Progenitor cell of endocrine pancreas (in vitro differentiated cells): ENCODE measurements at regions not wholly inside any gene's neighbourhood (a gene's known extent, or its start where the extent isn't known, plus 50 kb on each side); places are given as distances from the start of the nearest gene placed in this dataset.

ENCODE experiments used
- DNase-seq: peaks from one replicate; pipeline ENCODE4 v3.0.0; 2021; ENCODE audit warnings: low spot score; ENCODE audit not compliant: unreplicated experiment
- H3K27ac Mint-ChIP-seq: 2 replicates; pipeline ENCODE4 v1.8.0; 2021; ENCODE audit warnings: mild to moderate bottlenecking, moderate library complexity, mixed read lengths
- H3K27me3 Mint-ChIP-seq: 2 replicates; pipeline ENCODE4 v1.8.0; 2021; ENCODE audit warnings: mixed read lengths
- H3K36me3 Mint-ChIP-seq: 2 replicates; pipeline ENCODE4 v1.8.0; 2022; ENCODE audit warnings: mixed read lengths; ENCODE audit not compliant: insufficient read depth
- H3K4me1 Mint-ChIP-seq: 2 replicates; pipeline ENCODE4 v1.8.0; 2021; ENCODE audit warnings: low read depth, mixed read lengths
- H3K4me3 Mint-ChIP-seq: 2 replicates; pipeline ENCODE4 v1.8.0; 2021; ENCODE audit warnings: low read depth, mild to moderate bottlenecking, moderate library complexity, mixed read lengths
- H3K9me3 Mint-ChIP-seq: 2 replicates; pipeline ENCODE4 v1.8.0; 2021; ENCODE audit warnings: low read depth, mixed read lengths
- CTCF ChIP-seq: fragments of 200-600 bp; sonication (generic); IDR thresholded peaks from one replicate; pipeline ENCODE4 v1.5.0; 2021; ENCODE audit warnings: antibody characterized with exemption, mild to moderate bottlenecking; ENCODE audit not compliant: unreplicated experiment

GRCh38 chr3:72127224-72127612 is 342.3 kb upstream of the PROK2 start:
- H3K4me1 Mint-ChIP-seq, result no peaks in the 10 kb centered on the region
- no peaks in the 10 kb centered on the region for H3K9me3 Mint-ChIP-seq
- TF ChIP-seq CTCF, result no peak
- no peak for DNase-seq
- H3K27me3 Mint-ChIP-seq, result no peaks in the 10 kb centered on the region
- H3K36me3 Mint-ChIP-seq, result no peaks in the 10 kb centered on the region
- H3K4me3 Mint-ChIP-seq, result no peak overlapping the region
- H3K27ac Mint-ChIP-seq, result no peak overlapping the region

DNA sequence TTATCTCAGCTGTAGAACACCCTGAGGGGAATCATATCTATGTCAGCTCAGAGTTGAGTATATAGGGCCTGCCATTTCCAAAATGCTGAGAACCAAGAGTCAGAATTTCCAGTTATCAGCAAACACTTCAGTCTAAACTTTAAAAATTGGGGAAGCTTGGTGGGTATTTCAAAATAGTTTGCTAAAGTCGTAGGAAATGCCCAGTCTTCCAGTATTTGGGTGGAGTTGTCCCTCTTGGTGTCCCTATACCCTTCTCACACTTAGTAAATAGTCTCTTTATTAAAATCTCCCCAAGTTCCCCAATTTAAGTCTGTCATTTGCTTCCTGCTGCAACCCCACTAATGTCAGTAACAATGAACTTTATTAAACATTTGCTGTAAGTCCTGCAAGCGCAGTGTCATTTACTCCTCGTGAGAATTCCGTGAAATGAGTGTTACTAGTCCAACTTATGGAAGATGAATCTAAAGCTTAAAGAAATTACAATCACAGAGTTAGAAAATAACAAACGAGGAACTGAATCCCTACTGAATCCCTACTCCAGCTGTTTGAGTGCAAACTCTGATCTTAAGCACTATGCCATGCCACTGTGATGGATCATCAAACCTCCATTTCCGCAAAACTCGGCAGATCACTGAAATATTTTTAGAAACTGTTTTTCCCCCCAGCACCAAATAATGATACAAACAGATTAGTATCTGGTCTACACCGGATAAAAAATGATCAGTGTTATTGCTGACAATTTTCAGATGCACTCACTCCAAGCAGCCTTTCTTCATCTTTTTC is 341.7 kb upstream of the PROK2 start:
- Mint-ChIP-seq H3K4me1 (no peaks in the 10 kb centered on the region), H3K27ac (no peak overlapping the region), H3K4me3 (no peak overlapping the region), H3K27me3 (no peaks in the 10 kb centered on the region), H3K9me3 (no peaks in the 10 kb centered on the region), H3K36me3 (no peaks in the 10 kb centered on the region)
- DNase-seq, result no peak
- no peak for TF ChIP-seq CTCF

GRCh38 chr3:72123908-72124441 is 339.0 kb upstream of the PROK2 start:
- H3K4me1 Mint-ChIP-seq, result no peaks in the 10 kb centered on the region
- H3K4me3 Mint-ChIP-seq, result no peak overlapping the region
- no peaks in the 10 kb centered on the region for H3K9me3 Mint-ChIP-seq
- no peak overlapping the region for H3K27ac Mint-ChIP-seq
- TF ChIP-seq CTCF, result no peak
- H3K36me3 Mint-ChIP-seq, result no peaks in the 10 kb centered on the region
- no peak for DNase-seq
- H3K27me3 Mint-ChIP-seq, result no peaks in the 10 kb centered on the region

- Mint-ChIP-seq H3K36me3 (no peaks in the 10 kb centered on the region), H3K27ac (no peak overlapping the region)
Measured at GRCh38 chr3:72120806-72121778, 336.1 kb upstream of the PROK2 start.

More at GRCh38 chr3:72120806-72121778, 336.1 kb upstream of the PROK2 start:
- no peaks in the 10 kb centered on the region for H3K9me3 Mint-ChIP-seq
- no peaks in the 10 kb centered on the region for H3K4me1 Mint-ChIP-seq
- H3K27me3 Mint-ChIP-seq, result no peaks in the 10 kb centered on the region
- no peak for DNase-seq
- no peak overlapping the region for H3K4me3 Mint-ChIP-seq
- no peak for TF ChIP-seq CTCF
